ENCODE measurements at regions not wholly inside any gene's neighbourhood (a gene's known extent, or its start where the extent isn't known, plus 50 kb on each side); places are given as distances from the start of the nearest gene placed in this dataset.

- no peak overlapping the region for H3K4me3 ChIP-seq (ENCODE audit: low read depth, low read length)
- DNase-seq (ENCODE audit: low read depth), result no peak
- TF ChIP-seq, protein P1, sequence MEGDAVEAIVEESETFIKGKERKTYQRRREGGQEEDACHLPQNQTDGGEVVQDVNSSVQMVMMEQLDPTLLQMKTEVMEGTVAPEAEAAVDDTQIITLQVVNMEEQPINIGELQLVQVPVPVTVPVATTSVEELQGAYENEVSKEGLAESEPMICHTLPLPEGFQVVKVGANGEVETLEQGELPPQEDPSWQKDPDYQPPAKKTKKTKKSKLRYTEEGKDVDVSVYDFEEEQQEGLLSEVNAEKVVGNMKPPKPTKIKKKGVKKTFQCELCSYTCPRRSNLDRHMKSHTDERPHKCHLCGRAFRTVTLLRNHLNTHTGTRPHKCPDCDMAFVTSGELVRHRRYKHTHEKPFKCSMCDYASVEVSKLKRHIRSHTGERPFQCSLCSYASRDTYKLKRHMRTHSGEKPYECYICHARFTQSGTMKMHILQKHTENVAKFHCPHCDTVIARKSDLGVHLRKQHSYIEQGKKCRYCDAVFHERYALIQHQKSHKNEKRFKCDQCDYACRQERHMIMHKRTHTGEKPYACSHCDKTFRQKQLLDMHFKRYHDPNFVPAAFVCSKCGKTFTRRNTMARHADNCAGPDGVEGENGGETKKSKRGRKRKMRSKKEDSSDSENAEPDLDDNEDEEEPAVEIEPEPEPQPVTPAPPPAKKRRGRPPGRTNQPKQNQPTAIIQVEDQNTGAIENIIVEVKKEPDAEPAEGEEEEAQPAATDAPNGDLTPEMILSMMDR (IDR thresholded peaks at IDR 0.05; ENCODE audit: control insufficient read depth, extremely low read depth, insufficient read depth), result no peak
These were observed 852.6 kb downstream of the VRK1 start for GRCh38 chr14:97649752-97650151.

- no peak overlapping the region for H3K4me3 ChIP-seq (ENCODE audit: low read depth, low read length)
These were observed 858.2 kb downstream of the VRK1 start for GRCh38 chr14:97655169-97655948.

DNA sequence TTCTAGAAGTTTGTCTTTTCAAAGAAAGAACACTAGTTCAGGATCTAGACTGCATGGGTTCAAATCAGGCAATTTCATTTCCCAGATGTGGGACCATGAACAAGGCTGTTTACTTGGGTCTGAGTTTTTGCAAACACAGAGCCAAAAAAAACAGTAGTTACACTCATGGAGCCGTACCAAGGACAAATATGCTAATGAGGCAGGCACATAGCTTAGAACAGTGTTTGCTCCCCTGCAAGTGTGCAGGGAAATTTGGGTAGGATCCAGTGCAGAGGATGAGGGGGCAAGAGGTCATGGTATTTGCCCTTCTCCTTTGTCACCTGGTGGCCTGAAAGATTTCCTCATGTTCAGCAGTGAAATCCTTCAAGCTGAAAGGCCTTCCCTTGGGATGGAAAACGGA lies 860.4 kb downstream of the VRK1 start:
- H3K4me3 ChIP-seq (ENCODE audit: low read depth, low read length), result no peak overlapping the region
- TF ChIP-seq, protein P1 (IDR thresholded peaks at IDR 0.05; ENCODE audit: control insufficient read depth, extremely low read depth, insufficient read depth), result no peak

More at GRCh38 chr14:97655169-97655948, 858.2 kb downstream of the VRK1 start:
- DNase-seq (ENCODE audit: low read depth), result no peak
- TF ChIP-seq, protein P1 (IDR thresholded peaks at IDR 0.05; ENCODE audit: control insufficient read depth, extremely low read depth, insufficient read depth), result no peak

GRCh38 chr14:97687944-97688630 lies 890.9 kb downstream of the VRK1 start:
- no peak for DNase-seq (ENCODE audit: low read depth)
- TF ChIP-seq, protein P1 (IDR thresholded peaks at IDR 0.05; ENCODE audit: control insufficient read depth, extremely low read depth, insufficient read depth), result no peak
- no peak overlapping the region for H3K4me3 ChIP-seq (ENCODE audit: low read depth, low read length)

More for the DNA sequence above, 860.4 kb downstream of the VRK1 start:
- DNase-seq (ENCODE audit: low read depth), result no peak

DNA sequence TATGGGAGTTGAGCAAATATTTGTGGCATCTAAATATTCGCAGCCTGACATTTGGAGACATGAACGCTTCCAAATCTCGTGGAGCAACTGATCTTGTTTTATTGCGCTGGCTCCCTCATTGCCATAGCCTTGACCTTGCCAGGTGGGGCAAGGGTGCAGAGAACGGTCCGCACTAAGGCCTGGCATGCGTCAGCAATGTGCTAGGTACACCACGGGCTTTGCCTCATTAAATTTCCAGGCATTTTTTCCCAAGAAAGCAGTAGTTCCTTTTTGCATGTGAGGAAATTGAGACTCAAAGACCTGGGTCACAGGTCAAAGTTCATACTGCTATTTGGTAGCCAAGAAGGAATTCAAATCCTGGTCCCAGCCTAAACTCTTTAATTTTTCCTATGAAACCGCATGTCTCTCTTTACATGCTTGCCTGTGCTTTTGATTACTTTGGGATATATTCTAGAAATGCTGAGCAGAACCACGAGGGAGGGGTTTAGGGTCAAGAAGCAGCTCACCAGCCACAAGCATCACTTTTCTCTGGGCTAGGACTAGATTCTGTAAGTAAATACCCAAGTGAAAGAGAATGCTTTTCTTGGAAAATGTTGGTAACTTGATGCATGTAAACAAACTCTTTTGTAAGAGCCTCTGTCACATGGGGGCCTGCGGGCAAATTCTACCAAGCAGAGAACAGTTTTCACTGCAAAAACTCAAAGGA lies 891.6 kb downstream of the VRK1 start:
- TF ChIP-seq, protein P1 (IDR thresholded peaks at IDR 0.05; ENCODE audit: control insufficient read depth, extremely low read depth, insufficient read depth), result no peak
- no peak for DNase-seq (ENCODE audit: low read depth)
- no peak overlapping the region for H3K4me3 ChIP-seq (ENCODE audit: low read depth, low read length)

GRCh38 chr14:97692084-97692483 lies 894.9 kb downstream of the VRK1 start:
- DNase-seq (ENCODE audit: low read depth), result no peak
- no peak overlapping the region for H3K4me3 ChIP-seq (ENCODE audit: low read depth, low read length)
- TF ChIP-seq, protein P1 (IDR thresholded peaks at IDR 0.05; ENCODE audit: control insufficient read depth, extremely low read depth, insufficient read depth), result no peak

Measured in LNCaP clone FGC (cell line).